Lower lobe of right lung (tissue), 2 donors: ENCODE measurements at regions not wholly inside any gene's neighbourhood (a gene's known extent, or its start where the extent isn't known, plus 50 kb on each side); places are given as distances from the start of the nearest gene placed in this dataset.

Experiments
- ATAC-seq, 2 donors: fragments of 200-7000 bp; cut with Tn5 transposase; one replicate each; pipeline ENCODE4 v1.9.1; 2020 to 2022; ENCODE audit warnings: mild to moderate bottlenecking in 2 of 2, moderate library complexity in 2 of 2
- DNase-seq: peaks from one replicate; pipeline ENCODE4 v3.0.0-alpha.2; 2020
- H3K27ac ChIP-seq: fragments of 200-600 bp; one replicate; pipeline ENCODE4 v1.8.0; 2022
- H3K27me3 ChIP-seq: fragments of 200-600 bp; one replicate; pipeline ENCODE4 v1.8.0; 2022; ENCODE audit warnings: low read depth
- H3K36me3 ChIP-seq: fragments of 200-600 bp; one replicate; pipeline ENCODE4 v1.8.0; 2022; ENCODE audit warnings: mild to moderate bottlenecking
- H3K4me1 ChIP-seq: fragments of 200-600 bp; one replicate; pipeline ENCODE4 v1.8.0; 2022
- H3K4me3 ChIP-seq: fragments of 200-600 bp; one replicate; pipeline ENCODE4 v1.8.0; 2022; ENCODE audit warnings: mild to moderate bottlenecking
- H3K9me3 ChIP-seq: fragments of 200-600 bp; one replicate; pipeline ENCODE4 v1.8.0; 2022
- CTCF ChIP-seq: fragments of 200-600 bp; IDR thresholded peaks from one replicate; pipeline ENCODE4 v1.8.0; 2022; ENCODE audit warnings: antibody characterized with exemption, mild to moderate bottlenecking
- intact Hi-C: fragments of 100-400 bp; cut with DNase I; formaldehyde crosslinking; loops from one replicate; pipeline ENCODE4 v1.11.0; 2022
- donor health status: DM: no; HTN: yes; CAD: no; lungs with severe emphysema.

DNA sequence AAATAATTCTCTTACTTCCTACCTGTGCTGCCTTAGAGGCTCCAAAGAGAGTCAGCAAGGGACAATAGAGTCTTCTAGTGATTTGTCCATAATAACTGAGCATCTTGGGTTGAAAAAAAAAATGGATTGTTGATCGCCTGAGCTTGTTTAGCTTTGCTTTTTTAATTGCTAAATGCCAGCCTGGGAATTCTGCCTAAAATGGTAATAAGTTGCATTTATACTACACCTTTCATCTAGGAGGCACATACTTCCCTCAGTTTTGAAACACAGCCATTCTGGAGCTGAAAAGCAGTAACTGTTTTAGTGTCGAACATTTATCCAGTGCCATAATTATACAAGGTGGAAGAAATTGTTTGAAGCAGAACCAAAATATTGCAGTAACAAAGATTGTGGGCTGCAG is 421.3 kb downstream of the CAAP1 start:
- H3K9me3 ChIP-seq = no peaks in the 10 kb centered on the region
- H3K4me1 ChIP-seq = no peaks in the 10 kb centered on the region
- intact Hi-C loops = no loop called here
- H3K4me3 ChIP-seq = no peak overlapping the region
- ATAC-seq = no peak
- H3K27me3 ChIP-seq = no peaks in the 10 kb centered on the region
- no peaks in the 10 kb centered on the region for H3K36me3 ChIP-seq
- no peak for TF ChIP-seq CTCF
- DNase-seq = no peak
- H3K27ac ChIP-seq = no peak overlapping the region

- intact Hi-C loops = no loop called here
- no peak overlapping the region for H3K4me3 ChIP-seq
- no peaks in the 10 kb centered on the region for H3K27me3 ChIP-seq
- H3K4me1 ChIP-seq = no peaks in the 10 kb centered on the region
- H3K36me3 ChIP-seq = no peaks in the 10 kb centered on the region
- no peak for ATAC-seq
- TF ChIP-seq CTCF = no peak
- no peaks in the 10 kb centered on the region for H3K9me3 ChIP-seq
- no peak for DNase-seq
- H3K27ac ChIP-seq = no peak overlapping the region
Observed at GRCh38 chr9:26470284-26470683, 422.3 kb downstream of the CAAP1 start.

DNA sequence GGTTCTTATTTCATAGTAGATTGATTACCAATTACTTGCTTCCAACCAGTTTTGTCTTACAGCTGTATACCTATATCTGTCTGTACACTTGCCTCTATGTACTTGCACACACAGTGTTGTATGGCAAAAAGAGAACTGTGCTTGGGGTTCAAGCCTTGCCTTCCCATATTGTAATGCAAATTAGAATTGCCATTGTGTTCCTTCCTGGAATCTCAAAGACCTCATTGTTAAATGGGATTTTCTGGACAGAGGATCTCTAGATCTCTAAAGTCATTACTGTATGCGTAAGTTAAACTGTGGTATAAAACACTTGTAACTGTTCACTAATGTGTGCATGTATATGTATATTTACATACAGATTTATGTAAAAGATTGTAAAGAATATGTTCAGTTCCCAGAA is 428.8 kb downstream of the CAAP1 start:
- Histone ChIP-seq H3K4me1 (no peaks in the 10 kb centered on the region), H3K9me3 (no peaks in the 10 kb centered on the region), H3K4me3 (no peak overlapping the region), H3K36me3 (no peaks in the 10 kb centered on the region), H3K27ac (no peak overlapping the region), H3K27me3 (no peaks in the 10 kb centered on the region)
- intact Hi-C loops = no loop called here
- no peak for DNase-seq
- no peak for TF ChIP-seq CTCF
- ATAC-seq = no peak

- Histone ChIP-seq H3K27me3 (no peaks in the 10 kb centered on the region), H3K4me1 (no peaks in the 10 kb centered on the region), H3K36me3 (no peaks in the 10 kb centered on the region), H3K4me3 (no peak overlapping the region), H3K9me3 (no peaks in the 10 kb centered on the region), H3K27ac (no peak overlapping the region)
- no peak for ATAC-seq
- no peak for DNase-seq
- intact Hi-C loops = no loop called here
- TF ChIP-seq CTCF = no peak
Observed at GRCh38 chr9:26462751-26463150, 429.9 kb downstream of the CAAP1 start.

- intact Hi-C loops = no loop called here
- TF ChIP-seq CTCF = no peak
Observed at GRCh38 chr9:26462213-26462612, 430.4 kb downstream of the CAAP1 start.

DNA sequence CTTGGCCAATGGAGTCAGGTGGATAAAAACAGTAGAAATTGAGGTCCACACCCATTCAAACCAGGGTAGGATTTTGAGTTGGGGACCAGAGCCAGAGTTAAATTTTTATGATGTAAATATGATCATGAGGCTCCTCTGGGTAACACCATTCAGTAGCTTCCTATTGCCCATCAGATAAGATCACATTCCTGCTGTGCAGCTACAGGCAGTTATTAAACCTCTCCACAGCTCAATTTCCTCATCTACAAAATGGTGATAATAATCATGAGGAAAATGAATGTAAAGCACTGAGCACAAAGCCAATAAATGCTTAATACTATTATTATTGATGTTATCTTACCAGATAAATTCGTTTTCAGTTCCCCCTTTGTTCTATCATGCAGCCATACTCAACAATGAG is 432.0 kb downstream of the CAAP1 start:
- ATAC-seq = no peak
- TF ChIP-seq CTCF = no peak
- DNase-seq = no peak
- Histone ChIP-seq H3K27ac (no peak overlapping the region), H3K9me3 (no peaks in the 10 kb centered on the region), H3K27me3 (no peaks in the 10 kb centered on the region), H3K4me3 (no peak overlapping the region), H3K4me1 (no peaks in the 10 kb centered on the region), H3K36me3 (no peaks in the 10 kb centered on the region)
- intact Hi-C loops = no loop called here

More at GRCh38 chr9:26462213-26462612, 430.4 kb downstream of the CAAP1 start:
- no peaks in the 10 kb centered on the region for H3K36me3 ChIP-seq
- no peaks in the 10 kb centered on the region for H3K9me3 ChIP-seq
- H3K27ac ChIP-seq = no peak overlapping the region
- ATAC-seq (no peak), DNase-seq (no peak)
- no peaks in the 10 kb centered on the region for H3K4me1 ChIP-seq
- H3K27me3 ChIP-seq = no peaks in the 10 kb centered on the region
- no peak overlapping the region for H3K4me3 ChIP-seq
